ENCODE measurements at regions not wholly inside any gene's neighbourhood (a gene's known extent, or its start where the extent isn't known, plus 50 kb on each side); places are given as distances from the start of the nearest gene placed in this dataset.

DNA sequence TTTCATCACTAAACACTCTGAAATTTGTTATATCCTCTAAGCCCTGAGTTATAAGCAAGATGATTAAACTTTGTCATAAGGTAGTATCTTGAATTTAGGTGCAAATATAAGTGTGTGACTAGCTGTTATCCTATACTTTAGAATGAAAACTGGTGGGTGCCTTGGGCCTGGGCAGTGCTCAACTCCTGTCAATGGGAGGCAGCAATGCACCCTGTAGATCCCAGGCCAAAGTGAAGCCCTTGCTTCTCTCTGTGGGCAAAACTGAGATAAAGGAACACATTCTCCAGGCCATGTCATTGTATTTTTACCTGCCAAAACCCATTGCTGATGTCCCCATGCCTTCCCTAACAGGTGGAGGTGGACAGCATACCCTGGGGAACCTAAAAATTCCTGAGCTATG lies 525.2 kb downstream of the TNS1 start:
- Mint-ChIP-seq H3K36me3 (ENCODE audit: low read depth) (no peaks in the 10 kb centered on the region), H3K4me3 (no peak overlapping the region), H3K9me3 (no peaks in the 10 kb centered on the region), H3K27ac (no peak overlapping the region), H3K4me1 (peaks cover 22% of the 10 kb centered on the region), H3K27me3 (ENCODE audit: insufficient read depth, low read depth, poor library complexity) (peaks cover 3% of the 10 kb centered on the region)
- H3K79me2 ChIP-seq (replicated peaks; ENCODE audit: insufficient read depth): no peaks in the 10 kb centered on the region
- no peak overlapping the region for H3K4me3 ChIP-seq
- DNase-seq (ENCODE audit: low spot score) (peak; percentile 18), ATAC-seq (peak; percentile 77)
- H3K9me2 ChIP-seq (ENCODE audit: insufficient read depth): peaks cover 8% of the 10 kb centered on the region; the same call in 1 of the 2 replicates
- H3K4me1 ChIP-seq (ENCODE audit: insufficient read depth): peaks cover 16% of the 10 kb centered on the region
- H3K4me2 ChIP-seq: no peak overlapping the region
- no peaks in the 10 kb centered on the region for H4K20me1 ChIP-seq (replicated peaks; ENCODE audit: insufficient read depth)
- H3K27ac ChIP-seq (ENCODE audit: low read depth): no peak overlapping the region
- H3K27me3 ChIP-seq (ENCODE audit: insufficient read depth): no peaks in the 10 kb centered on the region
- no peak overlapping the region for H2AFZ ChIP-seq
- no peaks in the 10 kb centered on the region for H3K36me3 ChIP-seq (ENCODE audit: insufficient read depth)
- H3F3A ChIP-seq (replicated peaks; ENCODE audit: low read depth): no peaks in the 10 kb centered on the region
- TF ChIP-seq ZNF462 (CRISPR knock-in tag; IDR thresholded peaks at IDR 0.05) (no peak), NANOG (IDR thresholded peaks at IDR 0.05; ENCODE audit: borderline replicate concordance) (no peak), REST (IDR thresholded peaks at IDR 0.05; ENCODE audit: unreplicated experiment) (no peak), ZNF331 (CRISPR knock-in tag; IDR thresholded peaks at IDR 0.05; ENCODE audit: low read depth) (no peak), JUNB (IDR thresholded peaks at IDR 0.05; ENCODE audit: unreplicated experiment) (no peak)
- TF ChIP-seq, protein P1, sequence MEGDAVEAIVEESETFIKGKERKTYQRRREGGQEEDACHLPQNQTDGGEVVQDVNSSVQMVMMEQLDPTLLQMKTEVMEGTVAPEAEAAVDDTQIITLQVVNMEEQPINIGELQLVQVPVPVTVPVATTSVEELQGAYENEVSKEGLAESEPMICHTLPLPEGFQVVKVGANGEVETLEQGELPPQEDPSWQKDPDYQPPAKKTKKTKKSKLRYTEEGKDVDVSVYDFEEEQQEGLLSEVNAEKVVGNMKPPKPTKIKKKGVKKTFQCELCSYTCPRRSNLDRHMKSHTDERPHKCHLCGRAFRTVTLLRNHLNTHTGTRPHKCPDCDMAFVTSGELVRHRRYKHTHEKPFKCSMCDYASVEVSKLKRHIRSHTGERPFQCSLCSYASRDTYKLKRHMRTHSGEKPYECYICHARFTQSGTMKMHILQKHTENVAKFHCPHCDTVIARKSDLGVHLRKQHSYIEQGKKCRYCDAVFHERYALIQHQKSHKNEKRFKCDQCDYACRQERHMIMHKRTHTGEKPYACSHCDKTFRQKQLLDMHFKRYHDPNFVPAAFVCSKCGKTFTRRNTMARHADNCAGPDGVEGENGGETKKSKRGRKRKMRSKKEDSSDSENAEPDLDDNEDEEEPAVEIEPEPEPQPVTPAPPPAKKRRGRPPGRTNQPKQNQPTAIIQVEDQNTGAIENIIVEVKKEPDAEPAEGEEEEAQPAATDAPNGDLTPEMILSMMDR (conservative IDR thresholded peaks at IDR 0.05; ENCODE audit: low read depth in 2 of 2): peak; percentile 26 to 58; a peak in 3 of 4 replicates
